Activated T-cell treated with anti-CD3 and anti-CD28 coated beads, Interleukin-2, amount 50 U/mL, for 24 hours (primary cell): ENCODE measurements at regions not wholly inside any gene's neighbourhood (a gene's known extent, or its start where the extent isn't known, plus 50 kb on each side); places are given as distances from the start of the nearest gene placed in this dataset.

Source experiments
- DNase-seq: peaks from one replicate; pipeline ENCODE4 v3.0.0-alpha.2; 2020
- H3K27ac Mint-ChIP-seq: 2 replicates; pipeline ENCODE4 v1.8.0; 2020; ENCODE audit warnings: mild to moderate bottlenecking, mixed read lengths
- H3K27me3 Mint-ChIP-seq: 2 replicates; pipeline ENCODE4 v1.8.0; 2020; ENCODE audit warnings: mixed read lengths
- H3K36me3 Mint-ChIP-seq: 2 replicates; pipeline ENCODE4 v1.8.0; 2020; ENCODE audit warnings: low read depth, mixed read lengths
- H3K4me1 Mint-ChIP-seq: 2 replicates; pipeline ENCODE4 v1.8.0; 2020; ENCODE audit warnings: low read depth, mixed read lengths
- H3K4me3 Mint-ChIP-seq: 2 replicates; pipeline ENCODE4 v1.8.0; 2020; ENCODE audit warnings: mild to moderate bottlenecking, moderate library complexity, mixed read lengths
- H3K9me3 Mint-ChIP-seq: 2 replicates; pipeline ENCODE4 v1.8.0; 2020; ENCODE audit warnings: mixed read lengths

GRCh38 chr12:107144441-107144840 lies 51.1 kb upstream of the CRY1 start:
- H3K36me3 Mint-ChIP-seq: no peaks in the 10 kb centered on the region
- no peaks in the 10 kb centered on the region for H3K4me1 Mint-ChIP-seq
- no peak overlapping the region for H3K4me3 Mint-ChIP-seq
- H3K27ac Mint-ChIP-seq: no peak overlapping the region
- DNase-seq: no peak
- H3K9me3 Mint-ChIP-seq: no peaks in the 10 kb centered on the region
- H3K27me3 Mint-ChIP-seq: no peaks in the 10 kb centered on the region

GRCh38 chr12:107144990-107145389 lies 51.6 kb upstream of the CRY1 start:
- H3K27me3 Mint-ChIP-seq: no peaks in the 10 kb centered on the region
- H3K36me3 Mint-ChIP-seq: no peaks in the 10 kb centered on the region
- H3K27ac Mint-ChIP-seq: no peak overlapping the region
- no peaks in the 10 kb centered on the region for H3K9me3 Mint-ChIP-seq
- H3K4me1 Mint-ChIP-seq: no peaks in the 10 kb centered on the region
- DNase-seq: no peak
- no peak overlapping the region for H3K4me3 Mint-ChIP-seq

- no peak for DNase-seq
- Mint-ChIP-seq H3K4me1 (no peaks in the 10 kb centered on the region), H3K27me3 (no peaks in the 10 kb centered on the region), H3K27ac (no peak overlapping the region), H3K4me3 (no peak overlapping the region), H3K36me3 (no peaks in the 10 kb centered on the region), H3K9me3 (no peaks in the 10 kb centered on the region)
Measured at GRCh38 chr12:107145397-107145796, 52.0 kb upstream of the CRY1 start.

DNA sequence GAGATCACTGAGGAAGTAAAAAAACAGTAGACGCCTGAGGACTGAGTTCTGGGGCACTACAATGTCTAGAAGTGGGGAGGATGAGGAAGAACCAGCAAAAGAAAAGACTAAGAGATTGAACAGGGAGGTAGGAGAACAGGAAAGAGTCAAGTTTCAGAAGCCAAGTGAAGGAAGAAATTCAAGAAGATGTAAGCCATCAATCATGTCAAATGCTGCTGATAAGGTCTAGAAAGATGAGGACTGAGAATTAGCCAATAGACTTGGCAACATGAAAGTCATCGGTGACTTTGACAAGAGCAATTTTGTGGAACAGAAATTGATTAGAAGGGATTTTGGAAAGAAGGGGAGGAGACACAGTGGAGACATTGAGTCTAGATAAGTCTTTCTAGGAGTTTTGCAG lies 54.8 kb upstream of the CRY1 start:
- no peak overlapping the region for H3K4me3 Mint-ChIP-seq
- no peaks in the 10 kb centered on the region for H3K36me3 Mint-ChIP-seq
- no peaks in the 10 kb centered on the region for H3K9me3 Mint-ChIP-seq
- no peak for DNase-seq
- H3K27ac Mint-ChIP-seq: no peak overlapping the region
- H3K4me1 Mint-ChIP-seq: no peaks in the 10 kb centered on the region
- peaks cover 2% of the 10 kb centered on the region for H3K27me3 Mint-ChIP-seq

DNA sequence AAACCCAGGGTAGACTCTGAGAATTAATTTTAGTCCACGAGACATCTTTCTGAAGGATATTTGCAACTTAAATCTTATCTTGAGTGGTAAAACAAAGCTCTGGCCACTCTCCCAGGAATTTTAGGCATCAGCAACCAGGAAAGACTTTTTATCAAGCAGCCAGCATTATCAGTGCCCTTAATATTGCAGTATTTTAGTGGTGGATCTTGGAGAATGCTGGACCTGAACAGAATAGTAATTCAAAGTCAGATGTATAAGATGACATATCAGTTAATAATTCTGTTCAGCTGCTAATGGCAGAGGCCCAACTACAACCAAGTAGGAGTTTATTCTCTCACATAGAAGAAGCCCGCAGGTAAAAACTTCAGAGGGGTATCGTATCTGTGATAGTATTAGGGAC lies 59.0 kb upstream of the CRY1 start:
- H3K36me3 Mint-ChIP-seq: no peaks in the 10 kb centered on the region
- no peaks in the 10 kb centered on the region for H3K9me3 Mint-ChIP-seq
- peaks cover 17% of the 10 kb centered on the region for H3K27me3 Mint-ChIP-seq
- no peak overlapping the region for H3K4me3 Mint-ChIP-seq
- DNase-seq: no peak
- H3K27ac Mint-ChIP-seq: no peak overlapping the region
- H3K4me1 Mint-ChIP-seq: no peaks in the 10 kb centered on the region

DNA sequence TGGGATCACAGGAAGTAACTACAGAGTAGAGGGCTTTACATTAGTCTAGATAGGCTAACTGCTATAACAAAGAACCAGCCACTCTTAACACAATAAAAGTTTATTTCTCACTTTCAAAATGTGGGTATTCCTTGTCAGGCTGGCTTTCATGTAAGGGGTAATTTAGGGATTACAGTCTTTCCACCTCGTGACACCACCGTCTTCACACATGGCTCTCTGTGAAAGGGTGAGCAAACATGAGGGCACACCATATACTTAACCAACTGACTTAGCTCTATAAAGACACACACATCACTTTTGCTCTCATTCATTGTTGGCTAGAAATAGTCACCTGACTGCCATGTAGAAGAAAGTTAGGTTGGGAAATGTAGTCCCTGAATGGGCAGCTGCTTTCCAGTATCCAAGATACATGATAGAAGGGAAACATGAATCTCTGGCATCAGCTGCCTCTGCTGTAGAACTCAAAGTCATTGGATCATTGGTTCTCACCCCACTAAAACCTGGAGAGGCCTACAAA lies 66.1 kb upstream of the CRY1 start:
- no peak for DNase-seq
- Mint-ChIP-seq H3K36me3 (no peaks in the 10 kb centered on the region), H3K4me1 (no peaks in the 10 kb centered on the region), H3K9me3 (no peaks in the 10 kb centered on the region), H3K27me3 (peaks cover 35% of the 10 kb centered on the region), H3K4me3 (no peak overlapping the region), H3K27ac (no peak overlapping the region)

GRCh38 chr12:107163413-107163812 lies 70.1 kb upstream of the CRY1 start:
- H3K4me3 Mint-ChIP-seq: no peak overlapping the region
- H3K4me1 Mint-ChIP-seq: no peaks in the 10 kb centered on the region

DNA sequence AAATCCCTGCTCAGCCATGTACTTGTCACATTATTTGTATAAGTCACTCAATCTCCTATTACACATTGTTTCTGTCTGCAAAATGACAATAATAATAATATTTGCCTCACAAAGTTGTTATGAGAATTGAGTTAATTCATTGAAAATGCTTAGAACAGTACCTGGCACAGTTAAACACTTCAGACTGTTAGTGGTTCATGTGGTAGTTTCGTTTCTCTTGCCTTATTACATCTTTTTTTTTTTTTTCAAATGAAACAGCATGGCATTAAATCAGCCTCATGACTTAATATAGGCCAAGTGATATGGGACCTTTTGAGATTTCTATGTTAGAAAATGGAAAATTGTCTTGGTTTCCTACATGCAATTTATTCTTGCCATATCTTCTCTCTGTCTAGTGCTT lies 71.0 kb upstream of the CRY1 start:
- DNase-seq: no peak
- Mint-ChIP-seq H3K4me1 (no peaks in the 10 kb centered on the region), H3K4me3 (no peak overlapping the region), H3K27me3 (peaks cover 21% of the 10 kb centered on the region), H3K27ac (no peak overlapping the region), H3K9me3 (no peaks in the 10 kb centered on the region), H3K36me3 (no peaks in the 10 kb centered on the region)

More at GRCh38 chr12:107163413-107163812, 70.1 kb upstream of the CRY1 start:
- no peak for DNase-seq
- no peaks in the 10 kb centered on the region for H3K9me3 Mint-ChIP-seq
- peaks cover 20% of the 10 kb centered on the region for H3K27me3 Mint-ChIP-seq
- H3K27ac Mint-ChIP-seq: no peak overlapping the region
- H3K36me3 Mint-ChIP-seq: no peaks in the 10 kb centered on the region

DNA sequence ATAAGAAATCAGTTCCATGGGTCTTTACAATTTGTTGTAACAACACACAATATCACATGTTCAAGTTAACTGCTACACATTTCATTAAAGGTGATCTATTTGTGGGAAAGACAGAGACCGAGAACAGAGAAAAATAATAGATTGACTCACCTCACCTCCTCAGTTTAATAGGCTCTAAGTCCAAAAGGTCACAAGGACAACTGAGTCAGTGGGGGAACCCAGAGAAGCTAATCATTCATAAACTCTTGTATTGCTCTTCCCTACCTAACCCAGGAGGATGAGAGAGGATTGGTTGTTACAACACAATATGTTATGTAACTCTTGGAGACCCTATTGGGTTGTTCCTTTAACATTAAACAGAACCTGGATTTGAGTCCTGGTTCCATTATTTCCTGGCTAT lies 72.2 kb upstream of the CRY1 start:
- no peaks in the 10 kb centered on the region for H3K36me3 Mint-ChIP-seq
- H3K4me3 Mint-ChIP-seq: no peak overlapping the region
- H3K4me1 Mint-ChIP-seq: no peaks in the 10 kb centered on the region
- no peak overlapping the region for H3K27ac Mint-ChIP-seq
- H3K9me3 Mint-ChIP-seq: no peaks in the 10 kb centered on the region
- no peak for DNase-seq
- peaks cover 18% of the 10 kb centered on the region for H3K27me3 Mint-ChIP-seq

DNA sequence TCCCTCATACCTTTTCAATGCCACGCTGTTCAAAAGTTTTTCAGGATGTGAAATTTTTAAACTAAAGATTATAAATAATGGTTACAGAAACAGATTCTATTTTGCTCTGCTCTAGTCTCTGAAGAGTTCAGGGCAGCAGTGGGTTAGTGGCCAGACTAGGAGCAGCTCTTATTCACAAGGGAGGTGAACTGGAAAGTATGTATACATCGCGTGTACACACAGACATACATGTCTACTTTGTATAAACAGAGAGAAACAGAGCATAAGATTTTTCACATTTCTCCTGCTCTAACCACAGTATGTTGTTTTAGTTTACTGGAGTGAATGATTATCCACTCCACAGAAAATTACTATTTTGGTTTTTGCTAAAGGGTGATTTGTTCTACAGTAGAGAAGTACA lies 74.4 kb upstream of the CRY1 start:
- Mint-ChIP-seq H3K4me3 (no peak overlapping the region), H3K9me3 (no peaks in the 10 kb centered on the region), H3K4me1 (no peaks in the 10 kb centered on the region), H3K36me3 (no peaks in the 10 kb centered on the region), H3K27ac (no peak overlapping the region), H3K27me3 (peaks cover 5% of the 10 kb centered on the region)
- no peak for DNase-seq

DNA sequence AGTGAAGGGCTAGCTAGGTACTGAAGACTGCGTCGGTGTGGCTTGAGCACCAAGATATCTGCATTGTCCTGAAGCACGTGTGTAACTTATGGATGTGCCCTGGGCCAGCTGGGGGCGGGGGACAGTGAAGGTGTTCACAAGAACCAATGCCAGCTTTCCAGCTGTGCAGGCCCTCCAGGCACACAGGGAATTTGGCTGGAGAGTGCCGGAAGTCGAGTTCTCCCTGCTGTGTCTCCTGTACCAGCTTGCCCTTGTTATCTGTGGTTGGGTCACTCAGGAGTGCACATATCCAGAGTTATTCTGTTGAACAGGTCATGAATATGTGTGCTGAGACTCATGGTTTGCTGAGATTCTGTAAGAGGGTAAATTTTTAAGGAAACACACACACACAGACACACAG lies 75.9 kb upstream of the CRY1 start:
- H3K9me3 Mint-ChIP-seq: no peaks in the 10 kb centered on the region
- no peak overlapping the region for H3K4me3 Mint-ChIP-seq
- DNase-seq: no peak
- peaks cover 8% of the 10 kb centered on the region for H3K27me3 Mint-ChIP-seq
- H3K4me1 Mint-ChIP-seq: no peaks in the 10 kb centered on the region
- H3K36me3 Mint-ChIP-seq: no peaks in the 10 kb centered on the region
- no peak overlapping the region for H3K27ac Mint-ChIP-seq

GRCh38 chr12:107178776-107179175 lies 85.4 kb upstream of the CRY1 start:
- H3K4me1 Mint-ChIP-seq: peaks cover 15% of the 10 kb centered on the region
- H3K27me3 Mint-ChIP-seq: no peaks in the 10 kb centered on the region
- no peaks in the 10 kb centered on the region for H3K36me3 Mint-ChIP-seq
- H3K4me3 Mint-ChIP-seq: no peak overlapping the region
- DNase-seq: no peak
- H3K9me3 Mint-ChIP-seq: no peaks in the 10 kb centered on the region
- H3K27ac Mint-ChIP-seq: no peak overlapping the region

- H3K27me3 Mint-ChIP-seq: peaks cover 8% of the 10 kb centered on the region
- peaks cover 15% of the 10 kb centered on the region for H3K4me1 Mint-ChIP-seq
- DNase-seq: no peak
- H3K36me3 Mint-ChIP-seq: no peaks in the 10 kb centered on the region
- H3K9me3 Mint-ChIP-seq: no peaks in the 10 kb centered on the region
- no peak overlapping the region for H3K4me3 Mint-ChIP-seq
- H3K27ac Mint-ChIP-seq: no peak overlapping the region
Measured at GRCh38 chr12:107179871-107180270, 86.5 kb upstream of the CRY1 start.

- H3K4me3 Mint-ChIP-seq: no peak overlapping the region
- no peaks in the 10 kb centered on the region for H3K36me3 Mint-ChIP-seq
- no peak overlapping the region for H3K27ac Mint-ChIP-seq
- H3K4me1 Mint-ChIP-seq: peaks cover 15% of the 10 kb centered on the region
- peaks cover 10% of the 10 kb centered on the region for H3K27me3 Mint-ChIP-seq
- no peaks in the 10 kb centered on the region for H3K9me3 Mint-ChIP-seq
- no peak for DNase-seq
Measured at GRCh38 chr12:107180272-107180671, 86.9 kb upstream of the CRY1 start.

DNA sequence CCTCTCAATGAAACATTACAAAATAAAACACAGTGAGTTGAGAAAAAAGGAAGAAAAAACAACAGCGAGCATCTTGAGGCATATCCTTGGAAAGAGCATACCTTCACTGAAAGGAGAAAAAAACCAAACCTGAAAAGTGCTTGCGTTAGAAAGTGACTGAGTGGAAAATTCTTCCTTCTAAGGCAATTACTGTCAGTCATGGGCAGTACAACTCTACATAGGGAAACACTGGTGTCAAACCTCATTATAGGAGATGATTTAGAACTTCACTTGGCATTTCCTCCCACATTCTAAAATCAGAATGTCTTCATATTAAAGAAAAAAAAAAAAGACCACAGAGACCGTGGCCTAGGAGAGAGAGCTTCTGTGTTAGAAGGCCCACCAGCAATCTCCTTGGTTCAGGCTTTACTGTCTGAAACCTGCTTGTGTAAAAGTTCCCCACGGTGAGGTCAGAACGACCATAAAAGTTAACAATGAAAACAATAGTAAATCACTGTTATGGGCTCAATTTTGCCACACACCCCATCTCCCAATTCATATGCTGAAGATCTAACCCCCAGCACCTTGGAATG lies 91.1 kb upstream of the CRY1 start:
- Mint-ChIP-seq H3K4me3 (no peak overlapping the region), H3K36me3 (no peaks in the 10 kb centered on the region), H3K27ac (no peak overlapping the region), H3K4me1 (peaks cover 5% of the 10 kb centered on the region), H3K27me3 (peaks cover 27% of the 10 kb centered on the region), H3K9me3 (no peaks in the 10 kb centered on the region)
- DNase-seq: no peak

DNA sequence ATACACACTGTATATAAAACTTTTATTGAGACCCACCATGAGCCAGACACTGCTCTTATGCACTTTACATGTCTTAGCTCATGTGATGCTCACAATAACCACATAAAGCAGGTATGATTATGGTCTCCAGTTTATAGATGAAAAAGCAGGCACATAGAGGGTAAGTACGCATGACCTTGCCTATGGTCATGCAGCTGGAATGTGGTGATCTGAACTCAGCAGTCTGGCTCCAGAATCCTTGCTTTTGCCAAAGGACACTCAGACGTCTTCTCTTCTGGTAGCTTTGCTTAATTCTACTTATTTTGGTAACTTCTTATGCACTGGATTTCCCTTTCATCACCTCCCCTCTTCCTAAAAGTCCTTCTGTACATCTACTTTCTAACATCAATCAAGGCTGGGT lies 103.3 kb upstream of the CRY1 start:
- Mint-ChIP-seq H3K36me3 (no peaks in the 10 kb centered on the region), H3K27ac (no peak overlapping the region), H3K4me1 (no peaks in the 10 kb centered on the region), H3K27me3 (no peaks in the 10 kb centered on the region), H3K4me3 (no peak overlapping the region), H3K9me3 (peaks cover 7% of the 10 kb centered on the region)
- no peak for DNase-seq
